ENCODE measurements at regions not wholly inside any gene's neighbourhood (a gene's known extent, or its start where the extent isn't known, plus 50 kb on each side); places are given as distances from the start of the nearest gene placed in this dataset.
"Not testable (repeated sequence)": the region's sequence is repeated elsewhere in the genome, so short reads cannot be mapped to it uniquely, and the experiment has no call there.

DNA sequence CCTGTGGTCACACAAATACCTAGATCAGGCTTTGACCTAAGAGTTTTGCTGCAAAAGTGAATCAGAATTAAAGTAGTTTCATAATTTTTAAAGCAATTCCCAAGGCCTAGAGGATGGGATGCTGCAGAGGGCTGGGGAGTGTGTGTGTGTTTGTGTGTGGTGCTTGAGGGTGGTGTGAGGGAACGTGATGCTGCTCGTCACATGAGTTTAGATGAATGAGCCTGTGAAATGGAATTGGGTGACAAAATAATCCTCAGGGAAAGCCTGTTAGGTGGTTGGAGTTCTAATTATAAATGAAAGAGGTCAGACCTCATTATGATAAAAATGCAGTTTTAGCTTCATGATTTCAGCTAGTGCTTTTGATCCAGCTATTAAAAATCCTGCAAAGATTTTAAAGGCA, 87.5 kb upstream of the TMEM170B start:
- no peak for DNase-seq

GRCh38 chr6:11449408-11449807, 88.1 kb upstream of the TMEM170B start:
- no peak for DNase-seq

DNA sequence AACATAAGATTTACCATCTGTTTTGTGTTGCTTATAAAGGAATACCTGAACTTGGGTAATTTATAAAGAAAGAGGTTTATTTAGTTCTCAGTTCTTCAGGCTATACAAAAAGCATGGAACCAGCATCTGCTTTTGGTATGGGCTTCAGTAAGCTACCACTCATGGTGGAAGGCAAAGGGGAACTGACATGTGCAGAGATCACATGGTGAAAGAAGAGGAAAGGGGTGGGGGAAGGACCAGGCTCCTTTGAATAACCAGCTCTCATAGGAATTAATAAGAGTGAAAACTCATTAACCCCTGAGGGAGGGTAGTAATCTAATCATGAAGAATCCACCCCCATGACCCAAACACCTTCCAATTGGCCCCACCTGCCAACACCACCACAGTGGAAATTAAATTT, 89.5 kb upstream of the TMEM170B start:
- no peak for DNase-seq

- DNase-seq, result no peak
Observed at GRCh38 chr6:11447265-11447664, 90.3 kb upstream of the TMEM170B start.

DNA sequence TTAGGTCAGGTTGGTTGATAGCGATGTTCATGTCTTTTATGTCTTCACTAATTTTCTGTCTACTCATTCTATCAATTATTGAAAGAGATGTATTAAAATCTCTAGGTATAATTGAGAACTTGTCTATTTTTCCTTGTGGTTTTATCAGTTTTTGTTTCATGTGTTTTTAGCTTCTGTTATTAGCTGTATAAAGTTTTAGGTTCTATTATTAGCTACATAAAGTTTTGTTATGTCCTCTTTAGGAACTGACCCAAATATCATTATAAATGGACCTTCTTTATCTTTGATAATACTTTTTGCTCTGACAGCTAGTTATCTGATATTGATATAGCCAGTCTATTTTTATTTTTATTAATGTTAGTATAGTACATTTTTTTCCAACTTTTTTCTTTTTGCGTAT, 92.4 kb upstream of the TMEM170B start:
- no peak for DNase-seq

DNA sequence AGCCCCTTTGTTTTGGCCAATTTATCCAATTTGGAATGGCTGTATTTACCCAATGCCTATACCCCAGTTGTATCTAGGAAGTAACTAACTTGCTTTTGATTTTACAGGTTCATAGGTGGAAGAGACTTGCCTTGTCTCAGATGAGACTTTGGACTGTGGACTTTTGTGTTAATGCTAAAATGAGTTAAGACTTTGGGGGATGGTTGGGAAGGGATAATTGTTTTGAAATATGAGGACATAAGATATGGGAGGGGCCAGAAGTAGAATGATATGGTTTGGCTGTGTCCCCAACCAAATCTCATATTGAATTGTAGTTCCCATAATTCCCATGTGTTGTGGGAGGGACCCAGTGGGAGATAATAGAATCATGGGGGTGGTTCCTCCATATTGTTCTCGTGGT, 94.4 kb upstream of the TMEM170B start:
- not testable (repeated sequence) for DNase-seq

- no peak for DNase-seq
Observed at GRCh38 chr6:11442495-11442894, 95.1 kb upstream of the TMEM170B start.

DNA sequence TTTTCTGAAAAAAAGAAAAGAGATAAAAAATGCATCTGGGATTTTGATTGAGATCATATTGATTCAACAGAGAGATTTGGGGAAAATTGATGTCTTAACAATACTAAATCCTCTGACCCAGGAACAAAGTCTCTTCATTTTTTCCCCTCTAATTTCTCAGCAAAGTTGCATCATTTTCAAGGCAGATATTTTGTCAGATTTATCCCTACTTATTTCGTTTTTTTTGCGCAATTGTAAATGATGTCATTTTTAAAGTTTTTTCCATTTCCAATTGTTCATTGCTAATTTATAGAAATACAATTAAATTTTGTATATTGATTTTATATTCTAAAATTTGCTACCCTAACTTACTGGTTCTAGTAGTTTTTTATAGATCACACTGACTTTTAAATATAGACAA, 97.7 kb upstream of the TMEM170B start:
- no peak for DNase-seq

- DNase-seq, result no peak
Observed at GRCh38 chr6:11439017-11439420, 98.5 kb upstream of the TMEM170B start.

DNA sequence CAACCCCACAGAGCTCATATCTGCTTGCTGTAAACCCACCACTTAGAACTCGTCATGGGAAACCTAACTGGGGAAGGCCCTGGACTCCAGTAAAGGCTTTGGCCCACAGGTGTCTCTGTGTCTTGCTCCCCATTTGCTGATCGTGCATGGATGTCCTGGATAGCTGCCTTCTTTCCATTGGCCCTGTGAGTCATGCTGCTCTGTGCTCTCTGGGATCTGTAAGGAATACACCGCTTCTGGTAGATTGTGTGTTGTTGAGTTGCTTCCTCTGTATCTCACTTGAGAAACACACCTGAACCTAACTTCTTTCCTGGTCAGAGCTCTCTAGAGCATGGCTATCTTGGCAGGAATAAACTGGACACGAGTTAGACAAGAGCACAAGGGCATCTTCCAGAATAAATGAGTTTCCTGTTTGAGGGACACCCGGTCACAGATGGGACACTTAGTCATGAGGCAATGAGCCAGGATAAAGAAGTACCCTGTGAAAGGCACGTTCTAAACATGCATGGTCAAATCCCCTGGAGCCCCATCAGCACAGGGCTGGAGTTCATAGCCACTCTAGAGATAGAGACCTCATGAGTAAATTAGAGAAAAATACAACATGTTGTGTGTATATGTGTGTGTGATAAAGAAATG, 99.6 kb upstream of the TMEM170B start:
- no peak for DNase-seq

DNA sequence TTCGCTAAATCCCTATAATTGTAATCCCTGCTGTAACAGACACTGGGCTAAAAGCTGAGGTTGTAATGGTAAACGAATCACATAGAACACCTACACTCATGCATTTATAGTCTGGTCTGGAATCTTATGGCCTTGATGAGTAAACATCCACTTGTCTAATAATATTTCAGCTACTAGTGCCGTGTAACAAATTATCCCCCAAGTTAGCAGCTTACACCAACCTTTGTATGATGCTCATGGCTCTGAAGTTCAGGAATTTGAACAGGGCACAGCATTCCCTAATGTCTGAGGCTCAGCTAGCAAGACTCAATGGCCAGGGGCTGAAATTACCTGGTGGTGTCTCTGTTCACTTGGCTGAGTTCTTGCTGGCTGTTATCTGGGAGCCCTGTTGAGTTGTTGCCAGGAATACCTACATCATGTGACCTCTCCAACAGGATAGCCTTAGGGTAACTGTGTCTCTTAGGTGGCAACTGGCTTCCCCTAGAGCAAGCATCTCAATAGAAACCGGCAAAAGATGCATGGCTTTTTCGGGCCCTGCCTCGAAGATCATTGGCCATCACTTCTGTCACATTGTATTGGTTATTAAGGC, 100.9 kb upstream of the TMEM170B start:
- no peak for DNase-seq

- DNase-seq, result no peak
Observed at GRCh38 chr6:11434565-11435326, 102.8 kb upstream of the TMEM170B start.

GRCh38 chr6:11433860-11434259, 103.7 kb upstream of the TMEM170B start:
- DNase-seq, result no peak

- DNase-seq, result no peak
Observed at GRCh38 chr6:11432713-11433450, 104.7 kb upstream of the TMEM170B start.

DNA sequence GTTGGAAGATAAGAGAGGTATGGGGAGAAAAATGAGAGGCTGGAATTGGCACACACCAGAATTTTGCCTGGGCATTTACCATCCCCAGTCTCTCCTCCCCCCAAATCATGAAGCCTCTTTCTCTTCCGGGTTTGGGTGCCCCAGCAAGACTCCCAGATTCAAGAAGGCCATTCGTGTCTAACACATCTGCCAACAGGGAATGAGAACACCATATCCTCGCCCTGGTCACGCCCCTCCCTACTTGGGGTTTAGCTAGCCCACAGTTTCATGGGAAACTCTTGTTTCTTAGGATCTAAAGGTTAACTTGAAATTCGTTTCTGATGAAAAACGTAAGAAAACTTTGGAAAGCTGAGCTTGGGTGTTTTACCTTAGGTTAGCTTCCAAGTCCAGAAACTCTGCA, 105.5 kb upstream of the TMEM170B start:
- no peak for DNase-seq

DNA sequence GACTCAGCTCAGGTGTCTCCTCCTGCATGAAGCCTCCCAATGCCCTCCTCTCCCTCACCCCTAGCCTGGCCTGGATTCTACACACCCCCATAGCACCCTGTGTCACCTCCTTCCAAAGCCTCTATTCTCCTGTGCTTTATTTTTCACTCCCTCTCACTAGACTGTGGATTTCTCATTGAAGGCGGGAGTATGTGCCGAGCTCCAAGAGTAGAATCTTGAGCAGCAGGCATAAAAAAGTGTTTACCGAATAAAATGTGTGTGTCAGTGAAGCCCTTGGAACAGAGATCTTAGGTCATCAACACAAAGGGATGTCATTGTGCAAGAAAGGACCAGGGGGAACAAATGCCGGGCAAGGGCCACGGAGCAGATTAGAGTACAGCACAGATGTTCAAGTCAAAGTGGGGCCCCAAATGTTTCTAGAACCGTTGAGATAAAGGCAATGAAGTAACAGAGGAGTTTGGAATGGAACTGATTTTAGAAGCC, 106.1 kb upstream of the TMEM170B start:
- DNase-seq, result no peak

DNA sequence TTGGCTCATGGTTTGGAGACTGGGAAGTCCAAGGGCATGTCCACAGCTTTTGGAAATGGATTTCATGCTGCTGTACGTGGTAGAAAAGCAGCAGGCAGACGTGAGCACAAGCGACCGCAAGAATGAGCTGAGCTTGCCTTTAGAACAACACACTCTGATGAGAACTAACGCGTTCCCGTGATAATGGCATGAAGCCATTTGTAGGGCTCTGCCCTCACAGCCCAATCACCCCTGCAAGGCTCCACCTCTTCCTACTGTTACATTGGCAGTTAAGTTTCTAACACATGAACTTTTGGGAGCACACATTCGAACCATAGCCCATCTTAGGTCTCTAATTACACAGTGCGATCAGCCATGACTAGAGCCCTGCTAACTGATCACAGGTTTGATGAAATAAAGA, 107.5 kb upstream of the TMEM170B start:
- DNase-seq, result no peak

- no peak for DNase-seq
Observed at GRCh38 chr6:11429577-11429976, 108.0 kb upstream of the TMEM170B start.

DNA sequence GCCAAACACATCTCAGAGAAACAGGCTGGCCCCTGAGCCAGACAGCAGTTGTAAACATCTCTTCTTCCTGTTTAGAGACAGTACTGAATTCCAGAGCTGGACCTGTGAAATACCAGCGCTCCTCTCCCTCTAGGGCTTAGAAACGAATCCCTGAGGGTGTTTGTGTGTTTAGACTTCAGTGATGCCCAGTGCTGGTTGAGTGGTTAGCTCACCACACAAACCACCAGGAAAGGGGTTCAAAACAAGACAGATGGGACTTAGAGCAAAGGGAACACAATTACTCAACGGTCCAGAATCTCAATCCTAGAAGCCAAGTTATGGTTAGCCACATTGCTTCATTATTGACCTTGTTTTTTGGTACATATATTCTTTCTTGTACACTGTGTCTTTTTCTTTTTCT, 108.7 kb upstream of the TMEM170B start:
- no peak for DNase-seq

- no peak for DNase-seq
Observed at GRCh38 chr6:11428371-11428770, 109.2 kb upstream of the TMEM170B start.

DNA sequence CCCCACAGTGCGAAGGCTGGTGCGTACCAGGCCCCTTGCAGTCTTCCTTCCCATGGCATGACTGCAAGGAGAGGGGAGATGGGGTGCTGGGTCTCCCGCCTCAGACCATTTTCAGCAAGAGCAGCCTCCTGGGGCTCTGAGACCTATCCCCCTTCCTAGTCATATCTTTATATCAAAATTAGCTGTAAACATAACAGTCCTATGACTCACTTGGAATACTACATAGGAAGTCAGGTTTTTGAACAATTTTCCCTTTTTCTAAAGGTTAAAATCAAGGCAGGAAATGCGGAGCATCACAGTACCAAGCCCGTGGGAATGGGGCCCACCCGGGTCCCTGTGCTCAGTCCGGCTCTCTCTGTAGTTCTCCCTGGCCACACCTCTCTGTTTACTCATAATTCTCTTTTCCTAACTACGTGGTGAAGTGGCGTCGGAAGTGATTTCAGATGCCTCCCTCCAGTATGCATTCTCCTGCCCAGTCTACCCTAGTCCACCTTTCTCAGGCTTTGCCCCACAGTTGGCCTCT, 109.8 kb upstream of the TMEM170B start:
- DNase-seq, result no peak

DNA sequence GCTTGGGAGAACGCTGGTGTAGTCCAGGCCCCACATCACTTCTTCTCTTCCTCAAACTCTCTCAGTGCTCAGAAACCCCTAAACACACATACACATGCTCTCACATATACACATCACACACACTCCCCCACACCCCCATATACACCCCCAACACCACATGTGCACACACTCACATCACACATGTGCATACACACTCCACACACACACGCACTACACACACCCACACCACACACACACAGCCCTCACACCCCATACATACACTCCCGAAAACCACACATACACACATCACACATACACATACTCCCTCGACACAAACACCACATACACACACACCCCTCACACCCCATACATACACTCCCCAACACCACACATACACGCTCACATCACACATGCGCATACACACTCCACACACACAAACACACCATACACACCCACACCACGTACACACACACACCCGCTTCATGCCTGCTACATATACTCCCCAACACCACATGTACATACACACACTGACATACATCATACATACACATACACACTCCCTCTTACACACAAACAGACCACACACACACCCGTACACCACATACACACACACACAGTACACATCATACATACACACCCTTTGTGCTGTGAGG, 110.3 kb upstream of the TMEM170B start:
- no peak for DNase-seq

GRCh38 chr6:11426571-11426970, 111.0 kb upstream of the TMEM170B start:
- DNase-seq, result no peak

All from femur (tissue), 1 donor.